MCF 10A (cell line): ENCODE measurements at regions not wholly inside any gene's neighbourhood (a gene's known extent, or its start where the extent isn't known, plus 50 kb on each side); places are given as distances from the start of the nearest gene placed in this dataset.

Source experiments
- BruUV-seq: library from RNA; stranded (reverse); fragments of 400-500 nt; replicated peaks from 2 replicates; lab custom pipeline; 2021; lab: Mats Ljungman, UMichigan
- CTCF ChIA-PET: fragments of 300-600 bp; sonication (Branson Sonifier 250); formaldehyde crosslinking; extraction: SDS; loops from one replicate; lab custom pipeline; 2021; ENCODE audit warnings: antibody characterized with exemption, inconsistent platforms; lab: Yijun Ruan, JAX
- POLR2A ChIA-PET: fragments of 300-600, 350-650 bp; sonication (Branson Sonifier 250); formaldehyde crosslinking; extraction: SDS; loops from one replicate; lab custom pipeline; 2020; ENCODE audit warnings: antibody characterized with exemption, inconsistent platforms; lab: Yijun Ruan, JAX
- DNase-seq: peaks from one replicate; pipeline ENCODE4 v3.0.0-alpha.2; 2018; ENCODE audit not compliant: unreplicated experiment
- H3K27ac Mint-ChIP-seq: one replicate; pipeline ENCODE4 v1.8.0; 2022; ENCODE audit warnings: mild to moderate bottlenecking, low read depth, mixed read lengths; ENCODE audit not compliant: unreplicated experiment
- H3K27me3 Mint-ChIP-seq: one replicate; pipeline ENCODE4 v1.8.0; 2022; ENCODE audit warnings: mixed read lengths; ENCODE audit not compliant: insufficient read depth, unreplicated experiment
- H3K36me3 Mint-ChIP-seq: one replicate; pipeline ENCODE4 v1.8.0; 2022; ENCODE audit warnings: mild to moderate bottlenecking, moderate library complexity, mixed read lengths; ENCODE audit not compliant: insufficient read depth, unreplicated experiment
- H3K4me1 Mint-ChIP-seq: one replicate; pipeline ENCODE4 v1.8.0; 2022; ENCODE audit warnings: mixed read lengths; ENCODE audit not compliant: insufficient read depth, unreplicated experiment
- H3K4me3 Mint-ChIP-seq: one replicate; pipeline ENCODE4 v1.8.0; 2022; ENCODE audit warnings: mild to moderate bottlenecking, moderate library complexity, mixed read lengths; ENCODE audit not compliant: unreplicated experiment
- H3K9me3 Mint-ChIP-seq: one replicate; pipeline ENCODE4 v1.8.0; 2022; ENCODE audit warnings: mixed read lengths; ENCODE audit not compliant: unreplicated experiment
- intact Hi-C: fragments of 100-400 bp; cut with micrococcal nuclease; formaldehyde crosslinking; loops from 2 replicates; pipeline ENCODE4 v1.14.1; 2022
- TF ChIP-seq, protein P1 (sequence below): fragments of 200-600 bp; IDR thresholded peaks from one replicate; pipeline ENCODE4 v1.8.0; 2022; ENCODE audit warnings: antibody characterized with exemption, mild to moderate bottlenecking; ENCODE audit not compliant: unreplicated experiment

DNA sequence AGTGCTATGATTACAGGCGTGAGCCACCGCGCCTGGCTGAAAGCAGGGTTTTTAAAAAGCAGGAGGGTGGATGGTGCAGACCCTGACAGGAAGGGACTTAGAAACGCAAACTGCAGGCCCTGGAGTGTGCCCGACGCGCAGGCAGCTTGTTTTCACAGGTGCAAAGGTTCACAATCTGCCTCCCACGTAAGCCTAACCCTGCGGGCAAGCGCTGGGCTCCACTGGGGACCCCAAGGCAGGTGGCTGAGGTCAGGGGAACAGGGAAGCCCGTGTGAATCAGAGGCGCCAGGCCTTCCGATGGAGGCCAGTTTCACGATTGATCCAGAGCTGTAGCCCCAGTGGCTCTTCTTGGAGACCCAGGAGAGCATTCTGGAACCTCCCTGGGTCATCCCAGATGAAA, 256.3 kb downstream of the BRD1 start:
- no peaks in the 10 kb centered on the region for H3K27me3 Mint-ChIP-seq
- no peak overlapping the region for H3K4me3 Mint-ChIP-seq
- TF ChIP-seq, protein P1, sequence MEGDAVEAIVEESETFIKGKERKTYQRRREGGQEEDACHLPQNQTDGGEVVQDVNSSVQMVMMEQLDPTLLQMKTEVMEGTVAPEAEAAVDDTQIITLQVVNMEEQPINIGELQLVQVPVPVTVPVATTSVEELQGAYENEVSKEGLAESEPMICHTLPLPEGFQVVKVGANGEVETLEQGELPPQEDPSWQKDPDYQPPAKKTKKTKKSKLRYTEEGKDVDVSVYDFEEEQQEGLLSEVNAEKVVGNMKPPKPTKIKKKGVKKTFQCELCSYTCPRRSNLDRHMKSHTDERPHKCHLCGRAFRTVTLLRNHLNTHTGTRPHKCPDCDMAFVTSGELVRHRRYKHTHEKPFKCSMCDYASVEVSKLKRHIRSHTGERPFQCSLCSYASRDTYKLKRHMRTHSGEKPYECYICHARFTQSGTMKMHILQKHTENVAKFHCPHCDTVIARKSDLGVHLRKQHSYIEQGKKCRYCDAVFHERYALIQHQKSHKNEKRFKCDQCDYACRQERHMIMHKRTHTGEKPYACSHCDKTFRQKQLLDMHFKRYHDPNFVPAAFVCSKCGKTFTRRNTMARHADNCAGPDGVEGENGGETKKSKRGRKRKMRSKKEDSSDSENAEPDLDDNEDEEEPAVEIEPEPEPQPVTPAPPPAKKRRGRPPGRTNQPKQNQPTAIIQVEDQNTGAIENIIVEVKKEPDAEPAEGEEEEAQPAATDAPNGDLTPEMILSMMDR, result no peak
- intact Hi-C loops, result no loop called here
- peaks cover 13% of the 10 kb centered on the region for H3K9me3 Mint-ChIP-seq
- no peak for DNase-seq
- ChIA-PET POLR2A (no interaction called here), CTCF (no interaction called here)
- BruUV-seq, result no TSS peak
- H3K36me3 Mint-ChIP-seq, result no peaks in the 10 kb centered on the region
- no peaks in the 10 kb centered on the region for H3K4me1 Mint-ChIP-seq
- H3K27ac Mint-ChIP-seq, result no peak overlapping the region

DNA sequence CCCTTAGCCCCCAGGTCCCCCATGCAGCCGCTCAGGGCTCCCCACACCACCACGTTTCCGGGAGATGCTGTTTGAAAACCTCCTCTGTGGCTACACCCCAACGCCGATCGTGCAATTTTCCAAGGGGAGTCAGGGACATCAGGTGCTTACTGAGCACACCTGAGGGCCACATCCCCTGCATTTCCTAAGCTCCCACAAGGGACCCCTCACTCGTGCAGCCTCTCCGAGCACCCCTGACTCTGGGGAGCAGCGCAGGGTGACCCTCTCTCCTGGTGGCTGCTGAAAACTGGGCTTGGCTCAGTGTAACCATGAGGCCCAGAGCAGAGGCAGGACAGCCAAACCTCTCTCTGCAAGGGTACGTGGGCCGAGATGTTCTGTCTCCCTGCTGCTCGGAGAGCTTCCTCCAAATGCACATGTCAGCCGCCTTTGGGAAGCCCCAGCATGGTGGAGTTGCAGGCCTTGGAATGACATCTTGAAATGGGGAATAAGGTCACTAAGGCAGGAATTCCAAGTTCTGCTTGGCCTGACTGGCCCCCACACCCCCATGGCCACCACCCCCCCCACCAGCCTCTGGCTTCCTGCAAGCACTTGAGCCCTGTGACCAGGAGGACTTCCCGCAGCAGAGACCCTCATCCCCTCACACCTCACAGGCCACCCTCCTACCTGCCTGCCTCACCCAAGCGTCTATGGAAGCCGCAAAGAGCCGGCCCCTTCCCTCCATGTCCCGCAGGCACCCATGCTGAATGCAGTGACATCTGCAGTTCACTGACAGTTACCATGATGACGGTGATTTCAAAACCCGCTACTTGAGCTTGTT, 257.4 kb downstream of the BRD1 start:
- TF ChIP-seq, protein P1, result no peak
- BruUV-seq, result no TSS peak
- intact Hi-C loops, result no loop called here
- no peak overlapping the region for H3K27ac Mint-ChIP-seq
- no peaks in the 10 kb centered on the region for H3K27me3 Mint-ChIP-seq
- H3K36me3 Mint-ChIP-seq, result no peaks in the 10 kb centered on the region
- no peak overlapping the region for H3K4me3 Mint-ChIP-seq
- ChIA-PET POLR2A (no interaction called here), CTCF (no interaction called here)
- no peak for DNase-seq
- peaks cover 12% of the 10 kb centered on the region for H3K9me3 Mint-ChIP-seq
- no peaks in the 10 kb centered on the region for H3K4me1 Mint-ChIP-seq

DNA sequence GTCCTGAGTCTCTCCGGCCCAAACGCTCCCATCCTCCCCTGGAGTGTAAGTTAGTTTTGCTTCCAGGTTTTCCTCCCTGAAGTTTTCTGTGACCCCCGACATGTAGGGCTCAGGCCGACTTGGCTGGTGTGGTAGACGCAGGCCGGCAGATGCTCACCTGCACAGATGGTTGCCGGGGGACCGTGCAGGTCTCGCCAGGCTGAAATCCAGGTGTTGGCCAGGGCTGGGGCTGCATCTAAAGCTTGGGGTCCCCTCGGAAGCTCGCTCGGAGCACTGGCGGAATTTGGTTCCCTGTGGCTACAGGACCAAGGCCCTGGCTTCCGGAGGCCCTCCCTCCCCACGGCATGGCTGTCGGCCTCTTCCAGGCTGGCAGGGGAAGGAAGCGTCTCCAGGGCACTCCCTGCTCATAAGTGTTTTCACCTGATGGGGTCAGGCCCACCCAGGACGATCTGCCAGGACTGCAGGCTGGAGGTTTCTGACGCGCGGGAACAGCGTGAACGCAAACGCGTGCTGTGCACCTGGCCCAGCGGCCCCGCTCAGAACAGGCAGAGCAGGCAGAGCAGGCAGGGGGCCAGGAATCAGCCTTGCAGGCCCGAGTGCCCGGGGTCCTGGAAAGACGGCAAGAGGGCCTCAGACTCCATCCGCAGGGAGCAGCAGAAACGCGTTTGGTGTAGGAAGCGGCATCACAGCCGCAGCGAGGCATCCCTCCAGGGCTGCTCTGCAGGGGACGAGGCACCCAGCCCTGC, 258.2 kb downstream of the BRD1 start:
- TF ChIP-seq, protein P1, result no peak
- H3K4me3 Mint-ChIP-seq, result no peak overlapping the region
- no peaks in the 10 kb centered on the region for H3K36me3 Mint-ChIP-seq
- H3K27ac Mint-ChIP-seq, result no peak overlapping the region
- ChIA-PET POLR2A (no interaction called here), CTCF (no interaction called here)
- no TSS peak for BruUV-seq
- no peak for DNase-seq
- H3K9me3 Mint-ChIP-seq, result peaks cover 12% of the 10 kb centered on the region
- intact Hi-C loops, result no loop called here
- no peaks in the 10 kb centered on the region for H3K4me1 Mint-ChIP-seq
- no peaks in the 10 kb centered on the region for H3K27me3 Mint-ChIP-seq

DNA sequence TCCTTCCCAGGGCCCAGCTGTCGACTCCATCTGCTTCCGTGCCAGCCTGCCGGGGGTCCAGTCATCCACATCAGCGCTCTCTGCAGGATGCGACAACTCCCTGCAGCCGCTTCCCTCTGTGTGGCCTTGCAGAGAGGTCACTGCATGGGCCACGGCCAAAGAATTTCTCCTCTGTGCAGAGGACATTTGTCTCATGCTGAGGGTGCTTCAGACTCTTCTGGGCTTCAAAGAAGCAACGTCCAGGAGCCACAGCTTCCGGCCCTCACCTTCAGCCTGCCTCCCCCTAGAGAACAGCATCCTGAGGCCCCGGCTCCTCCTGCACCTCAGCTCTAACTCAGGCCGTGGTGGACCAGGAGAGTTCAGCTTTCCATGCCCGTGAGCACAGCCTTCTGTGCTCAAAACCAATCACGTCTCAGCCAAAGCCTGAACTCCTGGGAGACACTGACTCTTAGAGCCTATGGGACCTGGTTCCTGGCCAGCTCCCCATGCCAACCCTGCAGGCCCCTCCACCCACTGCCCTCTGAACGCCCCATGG, 258.9 kb downstream of the BRD1 start:
- intact Hi-C loops, result no loop called here
- Mint-ChIP-seq H3K4me1 (no peaks in the 10 kb centered on the region), H3K9me3 (peaks cover 12% of the 10 kb centered on the region), H3K36me3 (no peaks in the 10 kb centered on the region), H3K27ac (no peak overlapping the region), H3K4me3 (no peak overlapping the region), H3K27me3 (no peaks in the 10 kb centered on the region)
- BruUV-seq, result no TSS peak
- DNase-seq, result no peak
- ChIA-PET POLR2A (no interaction called here), CTCF (no interaction called here)
- TF ChIP-seq, protein P1, result no peak
